ENCODE measurements at regions not wholly inside any gene's neighbourhood (a gene's known extent, or its start where the extent isn't known, plus 50 kb on each side); places are given as distances from the start of the nearest gene placed in this dataset.
A peak's percentile ranks its signal among the peaks of the same experiment; 100 is the strongest.

DNA sequence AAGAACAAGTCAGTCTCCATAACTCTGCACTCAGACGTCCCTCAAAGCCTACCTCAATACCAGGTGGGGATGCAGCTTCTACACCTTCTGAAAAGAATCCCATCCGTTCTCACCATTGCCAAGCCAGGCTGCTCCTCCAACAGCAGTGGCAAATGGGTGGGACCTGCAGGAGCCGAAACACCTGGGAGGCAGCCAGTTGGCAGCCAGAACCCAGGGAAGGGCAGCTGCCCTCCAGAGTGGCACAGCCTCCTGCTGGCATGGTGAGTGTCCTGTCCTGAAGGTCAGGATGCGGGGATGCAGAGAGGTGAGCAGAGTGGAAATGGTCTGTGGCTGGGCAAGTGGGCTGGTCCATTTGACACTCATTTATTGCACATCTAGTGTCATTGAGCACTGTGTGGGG, 210.6 kb upstream of the CDH4 start:
- no peak for DNase-seq (ENCODE audit: low spot score)
- no peaks in the 10 kb centered on the region for H3K36me3 Mint-ChIP-seq
- H3F3A ChIP-seq (ENCODE audit: low read depth), result no peaks in the 10 kb centered on the region

DNA sequence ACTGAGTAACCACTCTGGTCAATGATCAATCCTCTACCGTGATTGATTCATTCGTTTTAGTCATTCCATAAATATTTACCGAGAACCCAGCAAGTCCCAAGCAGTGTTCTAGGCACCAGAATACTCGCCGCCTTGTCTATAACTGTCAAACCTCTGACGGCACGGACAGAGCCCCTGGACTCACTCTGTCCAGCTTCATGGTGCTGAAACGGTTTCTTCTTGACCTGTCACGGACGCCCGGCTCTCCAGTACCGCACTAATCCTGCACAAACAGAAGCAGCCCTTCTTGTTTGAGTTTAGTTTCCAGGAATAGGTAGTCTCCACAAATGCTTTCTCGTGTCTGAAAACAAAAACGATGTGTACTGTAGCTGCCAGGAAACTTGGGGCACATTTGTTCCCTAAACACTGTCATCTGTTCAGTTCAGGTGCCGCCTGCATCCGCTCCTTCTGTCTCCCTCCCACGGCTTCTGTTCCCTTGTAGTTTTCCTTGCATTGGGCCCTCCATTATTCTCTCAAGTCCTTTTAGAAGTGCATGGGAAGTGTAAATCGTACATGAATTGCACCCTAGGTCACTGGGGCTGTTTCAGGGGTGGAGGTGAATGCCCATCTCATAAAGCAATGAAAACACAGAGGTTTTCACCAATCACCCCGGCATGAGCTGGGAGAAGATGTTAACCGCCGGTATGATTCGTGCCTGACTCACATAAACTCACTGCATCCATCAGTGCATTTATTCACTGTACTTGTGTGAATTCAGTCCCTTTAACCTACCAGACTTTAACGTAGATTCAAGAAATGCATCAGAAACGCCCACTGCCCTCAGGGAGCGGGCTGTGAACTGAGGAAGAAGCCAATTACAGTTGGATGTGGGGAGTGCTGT, 209.3 kb upstream of the CDH4 start:
- Mint-ChIP-seq H3K4me1 (no peaks in the 10 kb centered on the region), H3K4me3 (no peak overlapping the region), H3K27me3 (ENCODE audit: insufficient read depth, low read depth) (peaks cover 8% of the 10 kb centered on the region), H3K36me3 (no peaks in the 10 kb centered on the region), H3K27ac (no peak overlapping the region), H3K9me3 (no peaks in the 10 kb centered on the region)
- Histone ChIP-seq H3K9me3 (ENCODE audit: low read depth) (no peaks in the 10 kb centered on the region), H3K79me2 (ENCODE audit: low read depth) (no peaks in the 10 kb centered on the region), H3F3A (ENCODE audit: low read depth) (no peaks in the 10 kb centered on the region), H3K4me1 (no peaks in the 10 kb centered on the region), H3K27ac (no peak overlapping the region), H3K27me3 (peaks cover 5% of the 10 kb centered on the region), H2AFZ (replicated peaks) (no peak overlapping the region), H3K4me2 (no peak overlapping the region), H3K4me3 (no peak overlapping the region), H3K36me3 (no peaks in the 10 kb centered on the region), H3K9ac (no peak overlapping the region), H4K20me1 (ENCODE audit: low read depth) (no peaks in the 10 kb centered on the region)
- TF ChIP-seq, protein P1, sequence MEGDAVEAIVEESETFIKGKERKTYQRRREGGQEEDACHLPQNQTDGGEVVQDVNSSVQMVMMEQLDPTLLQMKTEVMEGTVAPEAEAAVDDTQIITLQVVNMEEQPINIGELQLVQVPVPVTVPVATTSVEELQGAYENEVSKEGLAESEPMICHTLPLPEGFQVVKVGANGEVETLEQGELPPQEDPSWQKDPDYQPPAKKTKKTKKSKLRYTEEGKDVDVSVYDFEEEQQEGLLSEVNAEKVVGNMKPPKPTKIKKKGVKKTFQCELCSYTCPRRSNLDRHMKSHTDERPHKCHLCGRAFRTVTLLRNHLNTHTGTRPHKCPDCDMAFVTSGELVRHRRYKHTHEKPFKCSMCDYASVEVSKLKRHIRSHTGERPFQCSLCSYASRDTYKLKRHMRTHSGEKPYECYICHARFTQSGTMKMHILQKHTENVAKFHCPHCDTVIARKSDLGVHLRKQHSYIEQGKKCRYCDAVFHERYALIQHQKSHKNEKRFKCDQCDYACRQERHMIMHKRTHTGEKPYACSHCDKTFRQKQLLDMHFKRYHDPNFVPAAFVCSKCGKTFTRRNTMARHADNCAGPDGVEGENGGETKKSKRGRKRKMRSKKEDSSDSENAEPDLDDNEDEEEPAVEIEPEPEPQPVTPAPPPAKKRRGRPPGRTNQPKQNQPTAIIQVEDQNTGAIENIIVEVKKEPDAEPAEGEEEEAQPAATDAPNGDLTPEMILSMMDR (IDR thresholded peaks at IDR 0.05), result no peak
- TF ChIP-seq EZH2 (IDR thresholded peaks at IDR 0.05) (no peak), EZH2phosphoT487 (IDR thresholded peaks at IDR 0.05) (no peak)
- DNase-seq (ENCODE audit: low spot score), result peak; percentile 40

More for the DNA sequence above, 210.6 kb upstream of the CDH4 start:
- Histone ChIP-seq H3K9me3 (ENCODE audit: low read depth) (no peaks in the 10 kb centered on the region), H4K20me1 (ENCODE audit: low read depth) (no peaks in the 10 kb centered on the region), H3K4me2 (no peak overlapping the region), H3K27me3 (peaks cover 6% of the 10 kb centered on the region), H3K36me3 (no peaks in the 10 kb centered on the region), H3K27ac (no peak overlapping the region), H3K4me3 (no peak overlapping the region), H3K9ac (no peak overlapping the region), H2AFZ (replicated peaks) (no peak overlapping the region), H3K79me2 (ENCODE audit: low read depth) (no peaks in the 10 kb centered on the region), H3K4me1 (no peaks in the 10 kb centered on the region)
- Mint-ChIP-seq H3K27ac (no peak overlapping the region), H3K4me1 (no peaks in the 10 kb centered on the region), H3K4me3 (no peak overlapping the region), H3K27me3 (ENCODE audit: insufficient read depth, low read depth) (peaks cover 5% of the 10 kb centered on the region), H3K9me3 (no peaks in the 10 kb centered on the region)
- TF ChIP-seq EZH2phosphoT487 (IDR thresholded peaks at IDR 0.05), result no peak
- TF ChIP-seq EZH2 (IDR thresholded peaks at IDR 0.05), result no peak
- TF ChIP-seq, protein P1 (IDR thresholded peaks at IDR 0.05), result no peak

DNA sequence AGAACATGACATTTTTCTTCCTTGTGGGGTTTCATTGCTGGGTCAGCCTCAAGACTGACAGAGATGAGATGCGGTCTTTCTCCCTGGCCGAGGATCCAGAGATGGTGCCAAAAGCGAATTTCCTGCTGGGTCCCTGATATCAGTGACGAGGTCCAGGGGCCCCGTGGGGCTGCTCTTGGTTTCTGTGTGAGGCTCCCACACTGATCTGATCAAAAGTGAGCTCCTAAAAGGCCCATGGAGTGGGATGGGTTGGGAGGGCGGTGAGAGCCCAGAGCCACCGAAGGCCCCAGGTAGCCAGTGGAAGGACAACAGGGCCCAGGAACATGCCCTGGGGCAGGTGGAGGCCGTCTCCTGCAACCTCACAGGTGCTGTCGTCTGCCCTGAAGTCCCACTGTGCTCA, 208.4 kb upstream of the CDH4 start:
- no peaks in the 10 kb centered on the region for H3K36me3 Mint-ChIP-seq
- H4K20me1 ChIP-seq (ENCODE audit: low read depth), result no peaks in the 10 kb centered on the region
- peaks cover 9% of the 10 kb centered on the region for H3K27me3 Mint-ChIP-seq (ENCODE audit: insufficient read depth, low read depth)

More for the DNA sequence above, 208.4 kb upstream of the CDH4 start:
- Histone ChIP-seq H3K4me2 (no peak overlapping the region), H3F3A (ENCODE audit: low read depth) (no peaks in the 10 kb centered on the region), H3K9me3 (ENCODE audit: low read depth) (no peaks in the 10 kb centered on the region), H2AFZ (replicated peaks) (no peak overlapping the region), H3K4me3 (no peak overlapping the region), H3K9ac (no peak overlapping the region), H3K4me1 (no peaks in the 10 kb centered on the region), H3K27ac (no peak overlapping the region), H3K36me3 (no peaks in the 10 kb centered on the region), H3K79me2 (ENCODE audit: low read depth) (no peaks in the 10 kb centered on the region), H3K27me3 (peaks cover 5% of the 10 kb centered on the region)
- H3K27ac Mint-ChIP-seq, result no peak overlapping the region
- DNase-seq (ENCODE audit: low spot score), result no peak
- no peaks in the 10 kb centered on the region for H3K9me3 Mint-ChIP-seq
- no peak overlapping the region for H3K4me3 Mint-ChIP-seq
- TF ChIP-seq EZH2phosphoT487 (IDR thresholded peaks at IDR 0.05) (no peak), EZH2 (IDR thresholded peaks at IDR 0.05) (no peak)
- TF ChIP-seq, protein P1 (IDR thresholded peaks at IDR 0.05), result no peak
- no peaks in the 10 kb centered on the region for H3K4me1 Mint-ChIP-seq
